ENCODE measurements at regions not wholly inside any gene's neighbourhood (a gene's known extent, or its start where the extent isn't known, plus 50 kb on each side); places are given as distances from the start of the nearest gene placed in this dataset.

GRCh38 chr6:164286011-164286410, 871.5 kb downstream of the QKI start:
- Mint-ChIP-seq H3K27me3 (no peaks in the 10 kb centered on the region), H3K4me1 (ENCODE audit: low read depth) (no peaks in the 10 kb centered on the region), H3K4me3 (no peak overlapping the region), H3K9me3 (peaks cover 47% of the 10 kb centered on the region), H3K27ac (no peak overlapping the region), H3K36me3 (ENCODE audit: low read depth) (no peaks in the 10 kb centered on the region)
- intact Hi-C loops (cut with micrococcal nuclease), result no loop called here

GRCh38 chr6:164283574-164283973, 869.1 kb downstream of the QKI start:
- Mint-ChIP-seq H3K4me3 (no peak overlapping the region), H3K9me3 (peaks cover 46% of the 10 kb centered on the region), H3K4me1 (ENCODE audit: low read depth) (no peaks in the 10 kb centered on the region), H3K36me3 (ENCODE audit: low read depth) (no peaks in the 10 kb centered on the region), H3K27me3 (no peaks in the 10 kb centered on the region), H3K27ac (no peak overlapping the region)
- intact Hi-C loops (cut with micrococcal nuclease), result no loop called here

GRCh38 chr6:164276211-164276610, 861.7 kb downstream of the QKI start:
- peaks cover 30% of the 10 kb centered on the region for H3K9me3 Mint-ChIP-seq
- no peak overlapping the region for H3K27ac Mint-ChIP-seq
- H3K4me1 Mint-ChIP-seq (ENCODE audit: low read depth), result no peaks in the 10 kb centered on the region
- no peaks in the 10 kb centered on the region for H3K36me3 Mint-ChIP-seq (ENCODE audit: low read depth)
- intact Hi-C loops (cut with micrococcal nuclease), result no loop called here
- H3K27me3 Mint-ChIP-seq, result no peaks in the 10 kb centered on the region
- no peak overlapping the region for H3K4me3 Mint-ChIP-seq

- H3K4me1 Mint-ChIP-seq (ENCODE audit: low read depth), result no peaks in the 10 kb centered on the region
- no peaks in the 10 kb centered on the region for H3K36me3 Mint-ChIP-seq (ENCODE audit: low read depth)
- H3K4me3 Mint-ChIP-seq, result no peak overlapping the region
- no peaks in the 10 kb centered on the region for H3K27me3 Mint-ChIP-seq
- no peak overlapping the region for H3K27ac Mint-ChIP-seq
- intact Hi-C loops (cut with micrococcal nuclease), result no loop called here
- H3K9me3 Mint-ChIP-seq, result peaks cover 30% of the 10 kb centered on the region
Measured at GRCh38 chr6:164275773-164276172, 861.3 kb downstream of the QKI start.

GRCh38 chr6:164274493-164274892, 860.0 kb downstream of the QKI start:
- Mint-ChIP-seq H3K9me3 (peaks cover 31% of the 10 kb centered on the region), H3K4me3 (no peak overlapping the region), H3K36me3 (ENCODE audit: low read depth) (no peaks in the 10 kb centered on the region), H3K27me3 (no peaks in the 10 kb centered on the region), H3K4me1 (ENCODE audit: low read depth) (no peaks in the 10 kb centered on the region), H3K27ac (no peak overlapping the region)
- intact Hi-C loops (cut with micrococcal nuclease), result no loop called here

GRCh38 chr6:164273491-164273890, 859.0 kb downstream of the QKI start:
- no peaks in the 10 kb centered on the region for H3K36me3 Mint-ChIP-seq (ENCODE audit: low read depth)
- H3K27me3 Mint-ChIP-seq, result no peaks in the 10 kb centered on the region
- no peaks in the 10 kb centered on the region for H3K4me1 Mint-ChIP-seq (ENCODE audit: low read depth)
- H3K27ac Mint-ChIP-seq, result no peak overlapping the region
- intact Hi-C loops (cut with micrococcal nuclease), result no loop called here
- H3K4me3 Mint-ChIP-seq, result no peak overlapping the region
- H3K9me3 Mint-ChIP-seq, result peaks cover 36% of the 10 kb centered on the region

GRCh38 chr6:164266851-164267250, 852.3 kb downstream of the QKI start:
- peaks cover 26% of the 10 kb centered on the region for H3K9me3 Mint-ChIP-seq
- no peak overlapping the region for H3K27ac Mint-ChIP-seq
- intact Hi-C loops (cut with micrococcal nuclease), result no loop called here
- H3K4me1 Mint-ChIP-seq (ENCODE audit: low read depth), result no peaks in the 10 kb centered on the region
- no peaks in the 10 kb centered on the region for H3K36me3 Mint-ChIP-seq (ENCODE audit: low read depth)
- H3K4me3 Mint-ChIP-seq, result no peak overlapping the region
- H3K27me3 Mint-ChIP-seq, result no peaks in the 10 kb centered on the region

GRCh38 chr6:164262348-164262747, 847.8 kb downstream of the QKI start:
- peaks cover 10% of the 10 kb centered on the region for H3K9me3 Mint-ChIP-seq
- intact Hi-C loops (cut with micrococcal nuclease), result no loop called here
- no peaks in the 10 kb centered on the region for H3K27me3 Mint-ChIP-seq
- no peaks in the 10 kb centered on the region for H3K36me3 Mint-ChIP-seq (ENCODE audit: low read depth)
- no peaks in the 10 kb centered on the region for H3K4me1 Mint-ChIP-seq (ENCODE audit: low read depth)
- H3K27ac Mint-ChIP-seq, result no peak overlapping the region
- H3K4me3 Mint-ChIP-seq, result no peak overlapping the region

GRCh38 chr6:164258421-164258820, 843.9 kb downstream of the QKI start:
- H3K27ac Mint-ChIP-seq, result no peak overlapping the region
- H3K36me3 Mint-ChIP-seq (ENCODE audit: low read depth), result no peaks in the 10 kb centered on the region
- H3K4me3 Mint-ChIP-seq, result no peak overlapping the region
- intact Hi-C loops (cut with micrococcal nuclease), result no loop called here
- no peaks in the 10 kb centered on the region for H3K27me3 Mint-ChIP-seq
- H3K4me1 Mint-ChIP-seq (ENCODE audit: low read depth), result no peaks in the 10 kb centered on the region
- peaks cover 20% of the 10 kb centered on the region for H3K9me3 Mint-ChIP-seq

GRCh38 chr6:164252948-164253347, 838.4 kb downstream of the QKI start:
- Mint-ChIP-seq H3K4me1 (ENCODE audit: low read depth) (no peaks in the 10 kb centered on the region), H3K36me3 (ENCODE audit: low read depth) (no peaks in the 10 kb centered on the region), H3K27ac (no peak overlapping the region), H3K4me3 (no peak overlapping the region), H3K27me3 (no peaks in the 10 kb centered on the region), H3K9me3 (peaks cover 21% of the 10 kb centered on the region)
- intact Hi-C loops (cut with micrococcal nuclease), result no loop called here

- Mint-ChIP-seq H3K4me1 (ENCODE audit: low read depth) (no peaks in the 10 kb centered on the region), H3K27me3 (no peaks in the 10 kb centered on the region), H3K4me3 (no peak overlapping the region), H3K36me3 (ENCODE audit: low read depth) (no peaks in the 10 kb centered on the region), H3K9me3 (peaks cover 15% of the 10 kb centered on the region), H3K27ac (no peak overlapping the region)
- intact Hi-C loops (cut with micrococcal nuclease), result no loop called here
Measured at GRCh38 chr6:164252291-164252690, 837.8 kb downstream of the QKI start.

GRCh38 chr6:164247106-164247505, 832.6 kb downstream of the QKI start:
- intact Hi-C loops (cut with micrococcal nuclease), result no loop called here
- Mint-ChIP-seq H3K36me3 (ENCODE audit: low read depth) (no peaks in the 10 kb centered on the region), H3K4me3 (no peak overlapping the region)

GRCh38 chr6:164246082-164246481, 831.6 kb downstream of the QKI start:
- no peaks in the 10 kb centered on the region for H3K27me3 Mint-ChIP-seq
- no peaks in the 10 kb centered on the region for H3K4me1 Mint-ChIP-seq (ENCODE audit: low read depth)
- no peak overlapping the region for H3K27ac Mint-ChIP-seq
- intact Hi-C loops (cut with micrococcal nuclease), result no loop called here
- no peaks in the 10 kb centered on the region for H3K36me3 Mint-ChIP-seq (ENCODE audit: low read depth)
- no peak overlapping the region for H3K4me3 Mint-ChIP-seq
- peaks cover 28% of the 10 kb centered on the region for H3K9me3 Mint-ChIP-seq

More at GRCh38 chr6:164247106-164247505, 832.6 kb downstream of the QKI start:
- H3K27ac Mint-ChIP-seq, result no peak overlapping the region
- H3K27me3 Mint-ChIP-seq, result no peaks in the 10 kb centered on the region
- H3K4me1 Mint-ChIP-seq (ENCODE audit: low read depth), result no peaks in the 10 kb centered on the region
- peaks cover 24% of the 10 kb centered on the region for H3K9me3 Mint-ChIP-seq

GRCh38 chr6:164243949-164244348, 829.4 kb downstream of the QKI start:
- Mint-ChIP-seq H3K27ac (no peak overlapping the region), H3K9me3 (peaks cover 38% of the 10 kb centered on the region)
- intact Hi-C loops (cut with micrococcal nuclease), result no loop called here

GRCh38 chr6:164243012-164243610, 828.6 kb downstream of the QKI start:
- intact Hi-C loops (cut with micrococcal nuclease), result no loop called here
- Mint-ChIP-seq H3K27me3 (no peaks in the 10 kb centered on the region), H3K4me1 (ENCODE audit: low read depth) (no peaks in the 10 kb centered on the region), H3K9me3 (peaks cover 42% of the 10 kb centered on the region), H3K36me3 (ENCODE audit: low read depth) (no peaks in the 10 kb centered on the region), H3K4me3 (no peak overlapping the region), H3K27ac (no peak overlapping the region)

More at GRCh38 chr6:164243949-164244348, 829.4 kb downstream of the QKI start:
- Mint-ChIP-seq H3K27me3 (no peaks in the 10 kb centered on the region), H3K36me3 (ENCODE audit: low read depth) (no peaks in the 10 kb centered on the region), H3K4me1 (ENCODE audit: low read depth) (no peaks in the 10 kb centered on the region), H3K4me3 (no peak overlapping the region)
